Spleen (tissue), 11 donors: ENCODE measurements at regions not wholly inside any gene's neighbourhood (a gene's known extent, or its start where the extent isn't known, plus 50 kb on each side); places are given as distances from the start of the nearest gene placed in this dataset.

Experiments
- DNase-seq: peaks from one replicate; pipeline ENCODE4 v3.0.0-alpha.2; 2020
- H3K27ac ChIP-seq, 8 donors: fragments of 200-600 bp; sonication (generic) in 7 of 8; 1 replicate in 4 of 8; 2 replicates in 4 of 8; pipeline versions ENCODE4 v1.5.0 to v1.8.0; 2016 to 2021; ENCODE audit warnings: inconsistent platforms in 4 of 8, mild to moderate bottlenecking in 4 of 8, moderate library complexity in 1 of 8
- H3K27me3 ChIP-seq, 7 donors: fragments of 200-600 bp; sonication (generic) in 6 of 7; replicated peaks in 1 of 7; 1 replicate in 4 of 7; 2 replicates in 3 of 7; pipeline versions ENCODE4 v1.5.0 to v1.8.0; 2016 to 2021; ENCODE audit warnings: inconsistent platforms in 3 of 7, mild to moderate bottlenecking in 1 of 7
- H3K36me3 ChIP-seq, 6 donors: fragments of 200-600 bp; sonication (generic) in 5 of 6; 1 replicate in 4 of 6; 2 replicates in 2 of 6; pipeline versions ENCODE4 v1.5.0 to v1.8.0; 2016 to 2021; ENCODE audit warnings: inconsistent platforms in 2 of 6
- H3K4me1 ChIP-seq, 6 donors: fragments of 200-600 bp; sonication (generic) in 5 of 6; 1 replicate in 3 of 6; 2 replicates in 3 of 6; pipeline versions ENCODE4 v1.5.0 to v1.8.0; 2016 to 2021; ENCODE audit warnings: inconsistent platforms in 3 of 6
- H3K4me3 ChIP-seq, 8 donors: fragments of 200-600 bp; sonication (generic) in 7 of 8; 1 replicate in 4 of 8; 2 replicates in 4 of 8; pipeline versions ENCODE4 v1.5.0 to v1.8.0; 2016 to 2021; ENCODE audit warnings: inconsistent platforms in 4 of 8, mild to moderate bottlenecking in 4 of 8, moderate library complexity in 2 of 8
- H3K9me3 ChIP-seq, 8 donors: fragments of 200-600 bp; sonication (generic) in 7 of 8; 1 replicate in 4 of 8; 2 replicates in 4 of 8; pipeline versions ENCODE4 v1.5.0 to v1.8.0; 2016 to 2021; ENCODE audit warnings: inconsistent platforms in 4 of 8
- CTCF ChIP-seq, 11 experiments: fragments of 200-600 bp in 7 of 11; fragments of 450-650 bp in 4 of 11; sonication (generic) in 4 of 11; IDR thresholded peaks in 8 of 11; conservative IDR thresholded peaks in 3 of 11; 1 replicate in 7 of 11; 2 replicates in 4 of 11; pipeline versions ENCODE4 v1.4.0 to v1.8.0; 2016 to 2021; ENCODE audit warnings: antibody characterized with exemption in 11 of 11, inconsistent platforms in 4 of 11, mild to moderate bottlenecking in 1 of 11
- POLR2A ChIP-seq, 3 donors: fragments of 450-650 bp; IDR thresholded peaks; one replicate each; pipeline ENCODE4 v1.5.1; 2017; ENCODE audit warnings: antibody characterized with exemption in 3 of 3, mild to moderate bottlenecking in 1 of 3
- POLR2AphosphoS5 ChIP-seq, 3 donors: sonication (generic); formaldehyde crosslinking; IDR thresholded peaks; one replicate each; pipeline ENCODE4 v1.5.1; 2017; ENCODE audit warnings: antibody characterized with exemption in 3 of 3
- WGBS, 5 donors: extraction: QIAGEN DNeasy Blood & Tissue Kit in 3 of 5; methylation state at CpG; one replicate each; pipeline versions ENCODE4 v1.1.5 to v1.1.7; 2013 to 2018; 5-methylcytosine and 5-hydroxymethylcytosine counted together
- intact Hi-C: fragments of 100-400 bp; cut with DNase I; formaldehyde crosslinking; loops from one replicate; pipeline ENCODE4 v1.15.0; 2023; ENCODE audit warnings: low total_unique reads
- donor health status: healthy with polysubstance abuse.
- donor health status: DM: no; HTN: no; CAD: no; lungs with moderate emphysema.
- donor health status: DM: no; HTN: no; CAD: no.
- donor health status: Bipolar disorder and iron deficiency.
- donor health status: healthy.
- donor health status: DM: no; HTN: no; CAD: no.
- donor health status: DM: yes; HTN: yes; CAD: no.

- TF ChIP-seq POLR2A (IDR thresholded peaks at IDR 0.05) (no peak), POLR2AphosphoS5 (IDR thresholded peaks at IDR 0.05) (no peak), CTCF (IDR thresholded peaks at IDR 0.05 in 8 of 11, conservative IDR thresholded peaks at IDR 0.05 in 3 of 11) (no peak)
- no peak for DNase-seq
- Histone ChIP-seq H3K9me3 (no peaks in the 10 kb centered on the region), H3K4me1 (no peaks in the 10 kb centered on the region), H3K27ac (no peak overlapping the region), H3K36me3 (no peaks in the 10 kb centered on the region), H3K4me3 (no peak overlapping the region), H3K27me3 (no peaks in the 10 kb centered on the region)
- intact Hi-C loops, result no loop called here
- 58 to 78% (median 74%) methylated on average over 2 of the region's 2 CpGs for WGBS, 5 donors
Measured at GRCh38 chr15:29944925-29945324, 122.7 kb upstream of the TJP1 start.

DNA sequence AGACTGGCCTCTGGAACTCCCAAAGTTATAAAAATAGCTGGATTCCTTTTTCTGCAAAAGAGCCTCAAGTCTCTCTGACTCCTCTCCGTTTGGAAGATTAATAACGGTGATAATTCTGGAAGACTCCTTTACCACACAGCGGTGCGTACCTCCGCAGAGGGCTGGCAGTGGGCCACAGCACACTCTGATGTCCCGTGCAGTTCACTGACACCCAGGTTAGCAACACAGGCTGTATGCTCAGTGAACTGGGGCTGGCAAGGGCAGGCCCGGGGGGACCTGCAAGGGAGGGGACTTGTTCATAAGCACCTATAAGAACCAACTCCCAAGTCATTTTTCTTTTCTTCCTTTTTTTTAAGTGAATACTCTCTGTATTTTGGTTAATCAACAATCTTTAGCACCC is 120.3 kb upstream of the TJP1 start:
- WGBS, 5 donors, result 89 to 96% (median 92%) methylated on average over 7 of the region's 7 CpGs
- Histone ChIP-seq H3K36me3 (no peaks in the 10 kb centered on the region), H3K4me1 (no peaks in the 10 kb centered on the region), H3K27me3 (no peaks in the 10 kb centered on the region), H3K4me3 (no peak overlapping the region), H3K9me3 (no peaks in the 10 kb centered on the region), H3K27ac (no peak overlapping the region)
- intact Hi-C loops, result no loop called here
- DNase-seq, result no peak
- no peak for TF ChIP-seq POLR2AphosphoS5 (IDR thresholded peaks at IDR 0.05)
- no peak for TF ChIP-seq CTCF (IDR thresholded peaks at IDR 0.05 in 8 of 11, conservative IDR thresholded peaks at IDR 0.05 in 3 of 11)
- no peak for TF ChIP-seq POLR2A (IDR thresholded peaks at IDR 0.05)

DNA sequence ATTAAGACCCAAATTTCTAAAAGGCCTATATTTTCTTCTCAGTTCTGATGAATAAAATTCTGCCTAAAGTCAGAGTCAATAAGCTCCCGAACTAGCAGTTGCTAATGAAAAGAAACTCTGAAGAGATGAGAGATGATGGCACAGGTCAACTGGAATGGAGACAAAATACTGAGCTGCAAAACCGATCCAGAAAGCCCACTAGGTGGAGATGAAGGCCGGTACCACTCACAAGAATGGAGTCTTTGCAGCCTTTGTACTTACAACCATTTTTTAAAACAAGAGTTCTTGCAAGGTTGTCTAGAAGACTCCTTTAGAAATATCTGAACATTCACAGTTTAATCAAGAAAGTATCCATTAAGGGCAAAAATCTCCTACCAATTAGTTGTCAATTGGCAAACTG is 119.9 kb upstream of the TJP1 start:
- intact Hi-C loops, result no loop called here
- no peak for DNase-seq
- Histone ChIP-seq H3K4me1 (no peaks in the 10 kb centered on the region), H3K27me3 (no peaks in the 10 kb centered on the region), H3K4me3 (no peak overlapping the region), H3K9me3 (no peaks in the 10 kb centered on the region), H3K36me3 (no peaks in the 10 kb centered on the region), H3K27ac (no peak overlapping the region)
- no peak for TF ChIP-seq CTCF (IDR thresholded peaks at IDR 0.05 in 8 of 11, conservative IDR thresholded peaks at IDR 0.05 in 3 of 11)
- no peak for TF ChIP-seq POLR2AphosphoS5 (IDR thresholded peaks at IDR 0.05)
- no peak for TF ChIP-seq POLR2A (IDR thresholded peaks at IDR 0.05)
- WGBS, 5 donors, result 57 to 61% (median 60%) methylated on average over 3 of the region's 3 CpGs

GRCh38 chr15:29939404-29939803 is 117.1 kb upstream of the TJP1 start:
- no peaks in the 10 kb centered on the region for H3K9me3 ChIP-seq
- TF ChIP-seq CTCF (IDR thresholded peaks at IDR 0.05 in 8 of 11, conservative IDR thresholded peaks at IDR 0.05 in 3 of 11) (no peak), POLR2A (IDR thresholded peaks at IDR 0.05) (no peak), POLR2AphosphoS5 (IDR thresholded peaks at IDR 0.05) (no peak)
- intact Hi-C loops, result no loop called here
- no peaks in the 10 kb centered on the region for H3K4me1 ChIP-seq
- H3K36me3 ChIP-seq, result no peaks in the 10 kb centered on the region
- H3K27me3 ChIP-seq, result no peaks in the 10 kb centered on the region
- WGBS, 5 donors, result 88 to 100% (median 93%) methylated on average over 1 of the region's 1 CpG
- no peak for DNase-seq
- H3K4me3 ChIP-seq, result no peak overlapping the region
- H3K27ac ChIP-seq, result no peak overlapping the region
